PC-9 (cell line): ENCODE measurements at regions not wholly inside any gene's neighbourhood (a gene's known extent, or its start where the extent isn't known, plus 50 kb on each side); places are given as distances from the start of the nearest gene placed in this dataset.

Experiments used
- BruUV-seq: library from RNA; stranded (reverse); fragments of 400-500 nt; replicated peaks from 2 replicates; lab custom pipeline; 2021; lab: Mats Ljungman, UMichigan
- CTCF ChIA-PET: fragments of 300-600 bp; sonication (Branson Sonifier 250); formaldehyde crosslinking; loops from one replicate; lab custom pipeline; 2022; ENCODE audit warnings: antibody characterized with exemption; lab: Charles Lee
- POLR2A ChIA-PET: fragments of 300-600 bp; sonication (Branson Sonifier 250); formaldehyde crosslinking; loops from one replicate; lab custom pipeline; 2022; ENCODE audit warnings: antibody characterized with exemption; ENCODE audit not compliant: unreplicated experiment; lab: Charles Lee
- DNase-seq, 2 experiments: peaks; one replicate each; pipeline versions ENCODE4 v3.0.0 to v3.0.0-alpha.2; 2015 to 2022; ENCODE audit warnings: mixed read lengths in 1 of 2
- H2AFZ ChIP-seq: fragments of 200-600 bp; sonication (generic); 2 replicates; pipeline ENCODE4 v1.8.1; 2017; ENCODE audit warnings: antibody characterized with exemption
- H3F3A ChIP-seq: fragments of 200-600 bp; sonication (generic); 2 replicates; pipeline ENCODE4 v1.8.1; 2017; ENCODE audit warnings: antibody characterized with exemption, mild to moderate bottlenecking, low read depth; ENCODE audit not compliant: insufficient read depth
- H3K27ac ChIP-seq: fragments of 200-600 bp; sonication (generic); 2 replicates; pipeline ENCODE4 v1.6.1; 2016; ENCODE audit warnings: mixed run types
- H3K27me3 ChIP-seq: fragments of 200-600 bp; sonication (generic); 2 replicates; pipeline ENCODE4 v1.6.1; 2016; ENCODE audit warnings: low read depth, mixed run types; ENCODE audit not compliant: insufficient read depth
- H3K36me3 ChIP-seq: fragments of 200-600 bp; sonication (generic); 2 replicates; pipeline ENCODE4 v1.6.1; 2016; ENCODE audit warnings: low read depth, mixed run types
- H3K4me1 ChIP-seq: fragments of 200-600 bp; sonication (generic); replicated peaks from 2 replicates; pipeline ENCODE4 v1.6.1; 2016; ENCODE audit warnings: mixed run types; ENCODE audit not compliant: insufficient read depth
- H3K4me2 ChIP-seq: fragments of 200-600 bp; sonication (generic); 2 replicates; pipeline ENCODE4 v1.6.1; 2017; ENCODE audit warnings: mixed run types
- H3K4me3 ChIP-seq: fragments of 200-600 bp; sonication (generic); 2 replicates; pipeline ENCODE4 v1.6.1; 2016; ENCODE audit warnings: mixed run types
- H3K79me2 ChIP-seq: fragments of 200-600 bp; sonication (generic); 2 replicates; pipeline ENCODE4 v1.6.1; 2017; ENCODE audit warnings: low read depth, mixed run types
- H3K9me2 ChIP-seq: fragments of 200-600 bp; sonication (generic); 2 replicates; pipeline ENCODE4 v1.8.1; 2017; ENCODE audit warnings: mild to moderate bottlenecking; ENCODE audit not compliant: insufficient read depth
- H3K9me3 ChIP-seq: fragments of 200-600 bp; sonication (generic); 2 replicates; pipeline ENCODE4 v1.8.1; 2016; ENCODE audit warnings: low read depth; ENCODE audit not compliant: insufficient read depth
- H4K20me1 ChIP-seq: fragments of 200-600 bp; sonication (generic); 2 replicates; pipeline ENCODE4 v1.8.1; 2017; ENCODE audit not compliant: insufficient read depth
- CTCF ChIP-seq: fragments of 200-600 bp; sonication (generic); conservative IDR thresholded peaks from 2 replicates; pipeline ENCODE4 v1.6.1; 2017; ENCODE audit warnings: mixed run types, antibody characterized with exemption, mild to moderate bottlenecking, moderate library complexity
- EZH2 ChIP-seq: fragments of 200-600 bp; sonication (generic); IDR thresholded peaks from 2 replicates; pipeline ENCODE4 v1.8.0; 2017; ENCODE audit warnings: antibody characterized with exemption, low read depth
- intact Hi-C: fragments of 100-400 bp; cut with micrococcal nuclease; formaldehyde crosslinking; loops from one replicate; pipeline ENCODE4 v1.10.0; 2022; ENCODE audit not compliant: unreplicated experiment

DNA sequence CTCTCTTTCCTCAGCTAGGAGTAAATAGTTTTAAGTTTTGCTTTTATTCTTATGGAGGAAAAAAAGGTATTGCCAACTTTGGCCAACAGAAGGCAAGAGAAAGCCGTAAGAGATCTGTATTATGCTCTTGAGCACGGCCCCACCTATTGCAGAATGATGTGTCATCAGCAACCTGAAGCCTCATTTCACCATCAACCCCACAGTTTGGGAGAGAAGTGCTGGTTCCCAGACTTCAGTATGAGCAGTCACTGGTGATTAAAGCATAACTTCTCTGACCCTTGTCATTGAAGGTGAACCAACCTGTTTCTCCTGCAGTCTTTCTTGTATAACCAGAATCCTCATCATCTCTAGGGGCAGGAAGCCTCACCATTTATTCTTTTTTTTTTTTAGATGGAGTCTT is 100.2 kb downstream of the SIPA1L2 start:
- H3K4me3 ChIP-seq: peak overlapping the region; percentile 4; the same call in 1 of the 2 replicates
- no peaks in the 10 kb centered on the region for H3K79me2 ChIP-seq
- CTCF ChIA-PET: interaction anchor here (0.6 kb wide), 1 partner anchor 598 kb away, joined by 3 read pairs; no protein-coding TSS in a partner anchor
- DNase-seq: peak; percentile 13 to 98
- TF ChIP-seq CTCF (peak; percentile 53; the same call in 1 of the 2 replicates), EZH2 (no peak)
- POLR2A ChIA-PET: no interaction called here
- no peaks in the 10 kb centered on the region for H3K27me3 ChIP-seq
- peak overlapping the region; percentile 60 for H3K4me2 ChIP-seq
- no peaks in the 10 kb centered on the region for H4K20me1 ChIP-seq
- H3K9me3 ChIP-seq: 0 out of 2 replicates have a peak, but pooled peaks cover 4% of the 10 kb centered on the region
- H2AFZ ChIP-seq: no peak overlapping the region
- peaks cover 19% of the 10 kb centered on the region for H3F3A ChIP-seq
- no peaks in the 10 kb centered on the region for H3K9me2 ChIP-seq
- BruUV-seq: no TSS peak
- peak overlapping the region; percentile 82 for H3K27ac ChIP-seq
- H3K36me3 ChIP-seq: no peaks in the 10 kb centered on the region
- H3K4me1 ChIP-seq: peaks cover 24% of the 10 kb centered on the region
- intact Hi-C loops: no loop called here

GRCh38 chr1:232528472-232529089 is 101.4 kb downstream of the SIPA1L2 start:
- H3F3A ChIP-seq: peaks cover 19% of the 10 kb centered on the region
- CTCF ChIA-PET: no interaction called here
- no peaks in the 10 kb centered on the region for H4K20me1 ChIP-seq
- H3K27me3 ChIP-seq: no peaks in the 10 kb centered on the region
- peaks cover 24% of the 10 kb centered on the region for H3K4me1 ChIP-seq
- no peak overlapping the region for H2AFZ ChIP-seq
- H3K9me3 ChIP-seq: 0 out of 2 replicates have a peak, but pooled peaks cover 4% of the 10 kb centered on the region
- H3K9me2 ChIP-seq: no peaks in the 10 kb centered on the region
- H3K4me3 ChIP-seq: no peak overlapping the region
- no peaks in the 10 kb centered on the region for H3K36me3 ChIP-seq
- intact Hi-C loops: no loop called here
- no TSS peak for BruUV-seq
- peak overlapping the region; percentile 82 for H3K27ac ChIP-seq
- H3K4me2 ChIP-seq: no peak overlapping the region
- no peak for TF ChIP-seq EZH2
- TF ChIP-seq CTCF: no peak
- no peak for DNase-seq
- no peaks in the 10 kb centered on the region for H3K79me2 ChIP-seq
- POLR2A ChIA-PET: no interaction called here

- DNase-seq: no peak
- peaks cover 10% of the 10 kb centered on the region for H3K4me1 ChIP-seq
- no TSS peak for BruUV-seq
These were observed 105.9 kb downstream of the SIPA1L2 start for GRCh38 chr1:232524056-232524455.

More at GRCh38 chr1:232524056-232524455, 105.9 kb downstream of the SIPA1L2 start:
- Histone ChIP-seq H4K20me1 (no peaks in the 10 kb centered on the region), H3K9me2 (no peaks in the 10 kb centered on the region), H3K4me2 (no peak overlapping the region), H2AFZ (no peak overlapping the region), H3K27me3 (no peaks in the 10 kb centered on the region), H3F3A (peaks cover 4% of the 10 kb centered on the region; the same call in 1 of the 2 replicates), H3K9me3 (no peaks in the 10 kb centered on the region), H3K27ac (no peak overlapping the region), H3K79me2 (no peaks in the 10 kb centered on the region), H3K4me3 (no peak overlapping the region), H3K36me3 (no peaks in the 10 kb centered on the region)
- intact Hi-C loops: no loop called here
- POLR2A ChIA-PET: no interaction called here
- no peak for TF ChIP-seq CTCF
- no peak for TF ChIP-seq EZH2
- CTCF ChIA-PET: no interaction called here
